Naive thymus-derived CD4-positive, alpha-beta T cell (primary cell): ENCODE measurements at regions not wholly inside any gene's neighbourhood (a gene's known extent, or its start where the extent isn't known, plus 50 kb on each side); places are given as distances from the start of the nearest gene placed in this dataset.

Experiments used
- ATAC-seq: fragments of 150-1000 bp; cut with Tn5 transposase; 2 replicates; pipeline ENCODE4 v1.10.0; 2021; ENCODE audit warnings: mild to moderate bottlenecking, moderate library complexity
- CTCF ChIA-PET: fragments of 350-600 bp; sonication (Branson Sonifier 250); formaldehyde crosslinking; loops from one replicate; lab custom pipeline; 2021; ENCODE audit warnings: antibody characterized with exemption; lab: Charles Lee
- POLR2A ChIA-PET: fragments of 350-600 bp; sonication (Branson Sonifier 250); formaldehyde crosslinking; loops from one replicate; lab custom pipeline; 2021; ENCODE audit warnings: antibody characterized with exemption, inconsistent platforms; lab: Charles Lee
- DNase-seq, 9 donors: peaks; one replicate each; pipeline versions ENCODE4 v3.0.0 to v3.0.0-alpha.2; 2020 to 2022; ENCODE audit warnings: mixed read lengths in 1 of 9
- H3K27ac ChIP-seq: one replicate; pipeline ENCODE4 v1.7.0; 2013; ENCODE audit warnings: mild to moderate bottlenecking, low read depth, low read length, moderate library complexity
- H3K27me3 ChIP-seq, 2 donors: one replicate each; pipeline ENCODE4 v1.7.0; 2013; ENCODE audit warnings: low read length in 2 of 2, mild to moderate bottlenecking in 2 of 2, moderate library complexity in 2 of 2; ENCODE audit not compliant: control insufficient read depth in 2 of 2, insufficient read depth in 2 of 2
- H3K36me3 ChIP-seq, 3 experiments: 1 replicate in 2 of 3; 2 replicates in 1 of 3; pipeline ENCODE4 v1.7.0; 2013; ENCODE audit warnings: low read length in 3 of 3, mild to moderate bottlenecking in 3 of 3, moderate library complexity in 1 of 3; ENCODE audit not compliant: insufficient read depth in 3 of 3, control insufficient read depth in 2 of 3
- H3K4me1 ChIP-seq, 2 donors: one replicate each; pipeline ENCODE4 v1.7.0; 2013; ENCODE audit warnings: low read length in 2 of 2, mild to moderate bottlenecking in 2 of 2, moderate library complexity in 1 of 2; ENCODE audit not compliant: control insufficient read depth in 2 of 2, insufficient read depth in 2 of 2
- H3K4me3 ChIP-seq: 2 replicates; pipeline ENCODE4 v1.7.0; 2013; ENCODE audit warnings: mild to moderate bottlenecking, low read length
- H3K9me3 ChIP-seq, 3 experiments: 1 replicate in 2 of 3; 2 replicates in 1 of 3; pipeline ENCODE4 v1.7.0; 2013; ENCODE audit warnings: low read length in 3 of 3; ENCODE audit not compliant: control insufficient read depth in 2 of 3
- H3K27ac Mint-ChIP-seq, 9 donors: one replicate each; pipeline ENCODE4 v1.8.0; 2020 to 2022; ENCODE audit warnings: mixed read lengths in 9 of 9, mild to moderate bottlenecking in 8 of 9, moderate library complexity in 5 of 9, inconsistent platforms in 2 of 9
- H3K27me3 Mint-ChIP-seq, 5 donors: one replicate each; pipeline ENCODE4 v1.8.0; 2021 to 2022; ENCODE audit warnings: mixed read lengths in 5 of 5, mild to moderate bottlenecking in 1 of 5
- H3K36me3 Mint-ChIP-seq, 5 donors: one replicate each; pipeline ENCODE4 v1.8.0; 2020 to 2022; ENCODE audit warnings: mixed read lengths in 5 of 5, mild to moderate bottlenecking in 3 of 5, inconsistent platforms in 1 of 5
- H3K4me1 Mint-ChIP-seq, 7 donors: one replicate each; pipeline ENCODE4 v1.8.0; 2020 to 2022; ENCODE audit warnings: mixed read lengths in 7 of 7, mild to moderate bottlenecking in 3 of 7, inconsistent platforms in 1 of 7
- H3K4me3 Mint-ChIP-seq, 10 donors: one replicate each; pipeline ENCODE4 v1.8.0; 2020 to 2022; ENCODE audit warnings: mild to moderate bottlenecking in 10 of 10, mixed read lengths in 10 of 10, moderate library complexity in 6 of 10, inconsistent platforms in 2 of 10
- H3K9me3 Mint-ChIP-seq, 11 donors: one replicate each; pipeline ENCODE4 v1.8.0; 2020 to 2022; ENCODE audit warnings: mixed read lengths in 11 of 11, mild to moderate bottlenecking in 4 of 11, inconsistent platforms in 1 of 11, moderate library complexity in 1 of 11
- intact Hi-C, 2 donors: fragments of 100-400 bp; cut with micrococcal nuclease; formaldehyde crosslinking; loops; one replicate each; pipeline ENCODE4 v1.15.1; 2023

DNA sequence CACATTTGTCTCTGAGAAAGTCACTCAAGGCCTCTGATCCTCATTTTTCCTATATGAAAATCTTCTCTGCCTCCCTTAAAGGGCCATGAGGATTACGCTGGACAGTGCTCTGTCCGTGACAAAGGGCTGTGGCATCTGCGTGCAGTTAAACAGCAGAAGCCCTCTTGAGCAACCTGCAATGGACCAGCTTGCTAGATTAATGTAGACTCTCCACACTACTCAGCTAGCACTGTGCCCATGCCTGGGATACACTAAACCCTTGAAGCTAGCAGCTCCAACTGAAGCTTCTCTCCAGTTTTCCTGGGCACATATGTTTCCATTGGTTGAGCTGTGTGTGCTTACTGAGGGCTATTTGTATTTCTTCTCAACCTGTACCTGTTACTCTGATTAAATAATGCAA lies 303.8 kb downstream of the RPLP1 start:
- peaks cover 0 to 19% (median 8%) of the 10 kb centered on the region in 5 donors for H3K27me3 Mint-ChIP-seq
- ChIA-PET CTCF (interaction anchor here (0.7 to 1.0 kb wide), 2 partner anchors 37 to 342 kb away, joined by 3 to 5 read pairs; no protein-coding TSS in a partner anchor), POLR2A (interaction anchor here (0.6 to 5.4 kb wide), 5 partner anchors 8 to 346 kb away, joined by 3 to 61 read pairs (median 4); partner anchors contain the start of gene TLE3)
- peaks cover 73 to 77% of the 10 kb centered on the region in 2 donors for H3K4me1 ChIP-seq
- no peak overlapping the region for H3K27ac ChIP-seq
- no peaks in the 10 kb centered on the region for H3K9me3 ChIP-seq
- peak overlapping the region in 4 of 9 donors; percentile 21 to 87 (median 58) for H3K27ac Mint-ChIP-seq
- peaks cover 0 to 56% (median 4%) of the 10 kb centered on the region in 5 donors for H3K36me3 Mint-ChIP-seq
- peaks cover 0 to 23% (median 7%) of the 10 kb centered on the region in 11 donors for H3K9me3 Mint-ChIP-seq
- DNase-seq: no peak
- intact Hi-C loops: loop anchor here (5.0 kb wide), 3 partner anchors 304 to 916 kb away; partner anchors contain the start of gene RPLP1 (in 1 of the 2)
- H3K4me1 Mint-ChIP-seq: peaks cover 74 to 94% (median 87%) of the 10 kb centered on the region in 7 donors
- H3K36me3 ChIP-seq: no peaks in the 10 kb centered on the region
- no peaks in the 10 kb centered on the region for H3K27me3 ChIP-seq
- no peak overlapping the region for H3K4me3 ChIP-seq
- ATAC-seq: no peak
- peak overlapping the region in 9 of 10 donors; percentile 29 to 81 (median 68) for H3K4me3 Mint-ChIP-seq

DNA sequence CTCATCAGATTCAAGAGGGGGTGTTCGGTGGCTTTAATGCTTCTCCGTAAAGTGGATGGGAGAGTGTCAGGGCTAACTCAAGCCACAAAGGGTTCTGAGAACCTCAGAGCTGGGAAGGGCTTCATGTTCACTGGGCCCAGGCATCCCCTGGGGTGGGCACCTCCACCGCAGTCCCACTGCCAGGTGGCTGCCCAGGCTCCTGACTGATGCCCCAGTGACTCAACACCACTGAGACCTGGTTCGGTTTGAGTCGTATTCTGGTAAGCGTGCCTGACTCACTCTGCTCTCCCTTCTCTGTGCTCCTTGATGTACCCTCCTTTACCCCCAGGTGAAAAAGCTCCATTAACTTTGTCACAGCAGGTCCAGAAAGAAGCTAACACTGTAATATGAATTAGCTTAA lies 304.6 kb downstream of the RPLP1 start:
- Mint-ChIP-seq H3K4me1 (peaks cover 73 to 95% (median 93%) of the 10 kb centered on the region in 7 donors), H3K4me3 (peak overlapping the region in 8 of 10 donors; percentile 26 to 77 (median 46)), H3K36me3 (peaks cover 0 to 56% (median 4%) of the 10 kb centered on the region in 5 donors), H3K27me3 (peaks cover 0 to 20% (median 4%) of the 10 kb centered on the region in 5 donors), H3K9me3 (peaks cover 0 to 24% (median 7%) of the 10 kb centered on the region in 11 donors), H3K27ac (peak overlapping the region in 6 of 9 donors; percentile 11 to 70 (median 29))
- Histone ChIP-seq H3K36me3 (no peaks in the 10 kb centered on the region), H3K27ac (no peak overlapping the region), H3K27me3 (no peaks in the 10 kb centered on the region), H3K9me3 (no peaks in the 10 kb centered on the region), H3K4me3 (no peak overlapping the region), H3K4me1 (peaks cover 80 to 81% of the 10 kb centered on the region in 2 donors)
- ChIA-PET CTCF (interaction anchor here (1.0 kb wide), 1 partner anchor 15 kb away, joined by 3 read pairs; no protein-coding TSS in a partner anchor), POLR2A (interaction anchor here (0.7 to 5.4 kb wide), 6 partner anchors 9 to 346 kb away, joined by 3 to 61 read pairs (median 4); partner anchors contain the start of gene TLE3)
- peak in 1 of 9 donors; percentile 70 for DNase-seq
- intact Hi-C loops: loop anchor here (5.0 kb wide), 3 partner anchors 305 to 915 kb away; partner anchors contain the start of gene RPLP1 (in 1 of the 2)
- no peak for ATAC-seq

DNA sequence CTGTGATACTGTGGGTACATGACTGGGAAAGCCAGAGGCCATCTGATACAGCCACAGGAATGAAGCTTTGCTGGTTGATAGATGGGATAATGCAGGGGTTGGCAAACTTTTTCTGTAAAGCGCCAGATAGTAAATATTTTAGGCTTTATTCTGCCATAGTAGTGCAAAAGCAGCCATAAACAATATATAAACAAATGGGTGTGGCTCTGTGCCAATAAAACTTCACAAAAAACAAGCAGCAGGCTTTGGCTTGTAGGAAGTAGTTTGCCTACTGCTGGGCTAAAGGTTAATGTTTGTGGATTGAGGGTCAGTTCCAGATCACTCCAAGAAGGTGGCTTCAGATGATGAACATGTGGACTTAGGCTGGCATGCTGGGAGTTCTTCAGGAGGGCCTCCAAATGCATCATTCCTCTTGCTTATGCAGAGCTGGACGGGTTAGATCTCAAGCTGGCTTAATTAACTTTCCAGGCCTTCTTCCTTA lies 305.7 kb downstream of the RPLP1 start:
- peaks cover 72 to 97% (median 96%) of the 10 kb centered on the region in 7 donors for H3K4me1 Mint-ChIP-seq
- Histone ChIP-seq H3K9me3 (no peaks in the 10 kb centered on the region), H3K27ac (no peak overlapping the region), H3K4me3 (peak overlapping the region; percentile 28), H3K27me3 (no peaks in the 10 kb centered on the region), H3K4me1 (peaks cover 81% of the 10 kb centered on the region in 2 donors), H3K36me3 (no peaks in the 10 kb centered on the region)
- CTCF ChIA-PET: interaction anchor here (0.8 to 1.6 kb wide), 2 partner anchors 30 to 336 kb away, joined by 3 to 5 read pairs; no protein-coding TSS in a partner anchor
- H3K4me3 Mint-ChIP-seq: peak overlapping the region; percentile 31 to 83 (median 75)
- H3K27ac Mint-ChIP-seq: peak overlapping the region; percentile 48 to 95 (median 95)
- ATAC-seq (no peak), DNase-seq (no peak)
- peaks cover 0 to 20% (median 4%) of the 10 kb centered on the region in 5 donors for H3K27me3 Mint-ChIP-seq
- peaks cover 0 to 47% (median 0%) of the 10 kb centered on the region in 5 donors for H3K36me3 Mint-ChIP-seq
- POLR2A ChIA-PET: interaction anchor here (0.6 to 5.4 kb wide), 12 partner anchors 9 to 777 kb away, joined by 3 to 61 read pairs (median 3); partner anchors contain the start of gene TLE3
- intact Hi-C loops: loop anchor here (2.0 to 5.0 kb wide), 4 partner anchors 306 to 914 kb away; partner anchors contain the start of gene RPLP1 (in 1 of the 2)
- H3K9me3 Mint-ChIP-seq: peaks cover 0 to 19% (median 2%) of the 10 kb centered on the region in 11 donors

DNA sequence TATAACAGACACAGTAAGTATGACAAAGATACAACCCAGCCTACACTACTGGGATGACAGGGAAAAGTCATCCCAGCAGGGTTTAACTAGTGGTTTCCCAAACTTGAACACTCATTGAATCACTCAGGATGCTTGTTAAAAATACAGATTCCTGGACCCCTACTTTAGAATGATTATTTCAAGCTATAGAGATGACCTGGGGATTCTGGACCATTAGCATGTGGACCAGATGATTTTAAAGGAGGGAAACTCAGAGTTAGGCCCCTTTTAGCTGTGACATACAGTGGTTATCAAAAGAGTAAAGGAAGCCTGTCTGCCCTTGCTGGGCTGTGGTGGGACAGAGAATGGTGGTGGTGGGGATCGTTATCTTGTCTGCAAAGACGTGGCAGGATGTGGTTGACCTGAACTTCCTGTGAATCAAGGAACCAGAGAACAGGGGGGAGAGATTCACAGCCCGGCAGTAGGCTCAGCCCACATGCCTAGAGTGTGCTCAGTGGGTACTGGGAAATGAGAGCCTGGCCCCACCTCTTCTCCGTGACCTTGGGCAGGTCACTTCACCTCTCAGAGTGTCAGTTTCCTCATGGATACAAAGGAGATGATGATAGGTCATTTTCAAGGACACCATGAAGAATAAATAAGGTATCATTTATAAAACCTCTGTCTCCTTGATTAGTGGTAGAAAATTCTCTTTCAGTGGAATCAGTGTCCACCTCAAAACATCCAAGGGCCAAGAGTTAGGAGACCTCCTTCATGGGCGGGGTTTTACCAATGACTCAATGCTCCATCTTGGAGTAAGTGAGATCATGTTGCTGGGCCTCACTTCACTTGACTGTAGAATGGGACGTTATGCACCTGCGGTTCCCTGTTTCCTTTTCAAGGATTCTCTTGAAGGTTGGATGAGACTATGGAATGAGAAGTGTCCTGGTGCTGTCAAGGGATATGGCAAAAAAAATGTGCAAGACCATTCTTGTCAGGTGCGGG lies 306.5 kb downstream of the RPLP1 start:
- ChIA-PET CTCF (interaction anchor here (0.8 to 1.6 kb wide), 2 partner anchors 30 to 336 kb away, joined by 3 to 5 read pairs; no protein-coding TSS in a partner anchor), POLR2A (interaction anchor here (0.6 to 5.4 kb wide), 11 partner anchors 10 to 776 kb away, joined by 3 to 61 read pairs (median 3); partner anchors contain the start of gene TLE3)
- H3K9me3 ChIP-seq: no peaks in the 10 kb centered on the region
- peak overlapping the region; percentile 28 for H3K4me3 ChIP-seq
- Mint-ChIP-seq H3K4me1 (peaks cover 69 to 93% (median 89%) of the 10 kb centered on the region in 7 donors), H3K36me3 (peaks cover 0 to 39% (median 0%) of the 10 kb centered on the region in 5 donors), H3K27ac (peak overlapping the region; percentile 48 to 95 (median 95)), H3K27me3 (peaks cover 0 to 22% (median 4%) of the 10 kb centered on the region in 5 donors), H3K4me3 (peak overlapping the region; percentile 46 to 83 (median 75)), H3K9me3 (peaks cover 0 to 19% (median 2%) of the 10 kb centered on the region in 11 donors)
- no peak overlapping the region for H3K27ac ChIP-seq
- H3K4me1 ChIP-seq: peaks cover 75 to 80% of the 10 kb centered on the region in 2 donors
- H3K36me3 ChIP-seq: no peaks in the 10 kb centered on the region
- ATAC-seq: peak; percentile 83
- DNase-seq: peak; percentile 51 to 96 (median 93)
- H3K27me3 ChIP-seq: no peaks in the 10 kb centered on the region
- intact Hi-C loops: loop anchor here (1.0 to 5.0 kb wide), 12 partner anchors 9 to 913 kb away; partner anchors contain the start of gene RPLP1 (in 1 of the 2)

DNA sequence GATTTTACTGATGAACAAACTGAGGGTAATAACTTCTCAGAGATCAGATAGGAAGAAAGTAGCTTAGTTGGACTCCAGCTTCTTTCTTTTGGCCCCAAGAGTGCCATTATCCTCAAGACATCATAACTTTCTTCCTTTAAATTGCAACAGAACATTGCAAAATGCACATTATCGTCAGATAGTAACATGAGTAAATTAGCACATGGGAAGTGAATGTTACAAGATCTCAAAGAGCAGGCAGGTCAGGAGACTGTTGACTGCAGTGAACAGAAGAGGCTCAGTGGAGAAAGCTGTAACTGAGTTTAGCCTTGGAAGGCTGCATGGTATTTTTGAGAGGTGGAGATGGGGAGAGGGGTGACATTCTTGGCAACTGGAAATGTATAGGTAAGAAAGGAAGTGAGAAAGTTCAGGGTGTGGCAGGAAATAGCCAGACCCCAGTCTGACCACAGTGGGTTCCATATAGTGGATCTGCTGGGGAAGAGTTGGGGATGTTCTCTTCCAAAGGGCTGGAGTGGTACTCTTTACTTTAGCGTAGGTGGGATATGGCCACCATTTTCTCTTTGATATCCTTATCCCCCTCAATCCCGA lies 307.7 kb downstream of the RPLP1 start:
- peaks cover 64 to 68% of the 10 kb centered on the region in 2 donors for H3K4me1 ChIP-seq
- CTCF ChIA-PET: interaction anchor here (1.0 to 1.2 kb wide), 4 partner anchors 11 to 339 kb away, joined by 3 to 6 read pairs (median 4); no protein-coding TSS in a partner anchor
- DNase-seq (no peak), ATAC-seq (peak; percentile 25)
- H3K4me3 Mint-ChIP-seq: peak overlapping the region; percentile 51 to 77 (median 72)
- H3K36me3 Mint-ChIP-seq: peaks cover 0 to 32% (median 0%) of the 10 kb centered on the region in 5 donors
- H3K4me1 Mint-ChIP-seq: peaks cover 58 to 81% (median 76%) of the 10 kb centered on the region in 7 donors
- POLR2A ChIA-PET: interaction anchor here (0.7 to 5.4 kb wide), 8 partner anchors 10 to 775 kb away, joined by 3 to 61 read pairs (median 4); partner anchors contain the start of gene TLE3
- no peak overlapping the region for H3K27ac ChIP-seq
- H3K4me3 ChIP-seq: peak overlapping the region; percentile 34
- peaks cover 0 to 15% (median 0%) of the 10 kb centered on the region in 11 donors for H3K9me3 Mint-ChIP-seq
- H3K9me3 ChIP-seq: no peaks in the 10 kb centered on the region
- H3K27ac Mint-ChIP-seq: peak overlapping the region; percentile 48 to 95 (median 88)
- H3K36me3 ChIP-seq: no peaks in the 10 kb centered on the region
- H3K27me3 Mint-ChIP-seq: peaks cover 0 to 22% (median 4%) of the 10 kb centered on the region in 5 donors
- intact Hi-C loops: loop anchor here (2.0 to 5.0 kb wide), 3 partner anchors 22 to 292 kb away; no protein-coding TSS in a partner anchor
- H3K27me3 ChIP-seq: no peaks in the 10 kb centered on the region
